WTC11 (cell line): ENCODE measurements at regions not wholly inside any gene's neighbourhood (a gene's known extent, or its start where the extent isn't known, plus 50 kb on each side); places are given as distances from the start of the nearest gene placed in this dataset.

ENCODE experiments used
- ATAC-seq: fragments of 200-7000 bp; cut with Tn5 transposase; 2 replicates; pipeline ENCODE4 v1.10.0; 2021; ENCODE audit warnings: mild to moderate bottlenecking, moderate library complexity
- CTCF ChIA-PET: fragments of 300-600 bp; sonication (Branson Sonifier 250); formaldehyde crosslinking; loops from one replicate; lab custom pipeline; 2021; ENCODE audit warnings: antibody characterized with exemption; lab: Charles Lee
- POLR2A ChIA-PET: fragments of 350-600 bp; sonication (Branson Sonifier 250); formaldehyde crosslinking; loops from one replicate; lab custom pipeline; 2021; ENCODE audit warnings: antibody characterized with exemption; lab: Charles Lee
- DNase-seq: peaks from one replicate; pipeline ENCODE4 v3.0.0; 2021; ENCODE audit warnings: low spot score
- H3K27ac Mint-ChIP-seq: 2 replicates; pipeline ENCODE4 v1.8.0; 2021; ENCODE audit warnings: mixed read lengths
- H3K27me3 Mint-ChIP-seq: 2 replicates; pipeline ENCODE4 v1.8.0; 2021; ENCODE audit warnings: low read depth, mild to moderate bottlenecking, moderate library complexity, mixed read lengths
- H3K36me3 Mint-ChIP-seq: 2 replicates; pipeline ENCODE4 v1.8.0; 2021; ENCODE audit warnings: mixed read lengths
- H3K4me1 Mint-ChIP-seq: 2 replicates; pipeline ENCODE4 v1.8.0; 2022; ENCODE audit warnings: mixed read lengths
- H3K4me3 Mint-ChIP-seq: 2 replicates; pipeline ENCODE4 v1.8.0; 2021; ENCODE audit warnings: mild to moderate bottlenecking, moderate library complexity, mixed read lengths
- H3K9me3 Mint-ChIP-seq: 2 replicates; pipeline ENCODE4 v1.8.0; 2021; ENCODE audit warnings: mixed read lengths
- EMX1 ChIP-seq: fragments of 250-450 bp; sonication (Bioruptor Pico); IDR thresholded peaks from 2 replicates; pipeline ENCODE4 v1.8.0; 2021; ENCODE audit warnings: mild to moderate bottlenecking
- TF ChIP-seq, protein P1 (sequence below): sonication (generic); formaldehyde crosslinking; IDR thresholded peaks from 2 replicates; pipeline ENCODE4 v1.8.0; 2022; ENCODE audit warnings: missing genetic modification reagents

DNA sequence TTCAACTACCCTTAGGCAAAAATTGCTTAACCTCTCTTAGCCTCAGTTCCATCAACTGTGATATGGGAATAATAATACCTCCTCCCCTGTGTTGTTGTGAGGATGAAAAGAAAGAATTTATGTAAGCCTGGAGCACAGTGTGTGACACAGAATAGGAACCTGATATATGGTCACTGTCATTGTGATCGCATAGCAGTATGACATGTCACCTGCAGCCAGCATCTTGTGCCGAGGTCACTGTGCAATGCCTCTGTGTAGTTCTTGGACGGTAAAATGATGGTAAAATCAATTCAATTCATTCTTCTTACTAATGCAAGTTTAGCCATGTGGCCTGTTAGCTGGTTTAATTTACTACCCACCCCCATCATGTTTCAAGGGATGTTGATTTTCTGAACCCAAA, 54.6 kb upstream of the GPR158 start:
- POLR2A ChIA-PET = no interaction called here
- ATAC-seq (no peak), DNase-seq (no peak)
- Mint-ChIP-seq H3K27me3 (no peaks in the 10 kb centered on the region), H3K36me3 (peaks cover 17% of the 10 kb centered on the region), H3K4me1 (peaks cover 16% of the 10 kb centered on the region), H3K9me3 (peaks cover 25% of the 10 kb centered on the region), H3K27ac (no peak overlapping the region), H3K4me3 (no peak overlapping the region)
- CTCF ChIA-PET = no interaction called here
- TF ChIP-seq, protein P1, sequence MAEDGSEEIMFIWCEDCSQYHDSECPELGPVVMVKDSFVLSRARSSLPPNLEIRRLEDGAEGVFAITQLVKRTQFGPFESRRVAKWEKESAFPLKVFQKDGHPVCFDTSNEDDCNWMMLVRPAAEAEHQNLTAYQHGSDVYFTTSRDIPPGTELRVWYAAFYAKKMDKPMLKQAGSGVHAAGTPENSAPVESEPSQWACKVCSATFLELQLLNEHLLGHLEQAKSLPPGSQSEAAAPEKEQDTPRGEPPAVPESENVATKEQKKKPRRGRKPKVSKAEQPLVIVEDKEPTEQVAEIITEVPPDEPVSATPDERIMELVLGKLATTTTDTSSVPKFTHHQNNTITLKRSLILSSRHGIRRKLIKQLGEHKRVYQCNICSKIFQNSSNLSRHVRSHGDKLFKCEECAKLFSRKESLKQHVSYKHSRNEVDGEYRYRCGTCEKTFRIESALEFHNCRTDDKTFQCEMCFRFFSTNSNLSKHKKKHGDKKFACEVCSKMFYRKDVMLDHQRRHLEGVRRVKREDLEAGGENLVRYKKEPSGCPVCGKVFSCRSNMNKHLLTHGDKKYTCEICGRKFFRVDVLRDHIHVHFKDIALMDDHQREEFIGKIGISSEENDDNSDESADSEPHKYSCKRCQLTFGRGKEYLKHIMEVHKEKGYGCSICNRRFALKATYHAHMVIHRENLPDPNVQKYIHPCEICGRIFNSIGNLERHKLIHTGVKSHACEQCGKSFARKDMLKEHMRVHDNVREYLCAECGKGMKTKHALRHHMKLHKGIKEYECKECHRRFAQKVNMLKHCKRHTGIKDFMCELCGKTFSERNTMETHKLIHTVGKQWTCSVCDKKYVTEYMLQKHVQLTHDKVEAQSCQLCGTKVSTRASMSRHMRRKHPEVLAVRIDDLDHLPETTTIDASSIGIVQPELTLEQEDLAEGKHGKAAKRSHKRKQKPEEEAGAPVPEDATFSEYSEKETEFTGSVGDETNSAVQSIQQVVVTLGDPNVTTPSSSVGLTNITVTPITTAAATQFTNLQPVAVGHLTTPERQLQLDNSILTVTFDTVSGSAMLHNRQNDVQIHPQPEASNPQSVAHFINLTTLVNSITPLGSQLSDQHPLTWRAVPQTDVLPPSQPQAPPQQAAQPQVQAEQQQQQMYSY (CRISPR knock-in tag) = no peak
- TF ChIP-seq EMX1 (CRISPR knock-in tag) = no peak
